ENCODE measurements at regions not wholly inside any gene's neighbourhood (a gene's known extent, or its start where the extent isn't known, plus 50 kb on each side); places are given as distances from the start of the nearest gene placed in this dataset.
"Not testable (repeated sequence)": the region's sequence is repeated elsewhere in the genome, so short reads cannot be mapped to it uniquely, and the experiment has no call there.

- not testable (repeated sequence) for TF ChIP-seq POLR2AphosphoS5 (IDR thresholded peaks at IDR 0.05; ENCODE audit: low read depth, low read length); CTCF (IDR thresholded peaks at IDR 0.05); REST (IDR thresholded peaks at IDR 0.05; ENCODE audit: insufficient read depth in 1 of 2, low read depth in 2 of 2, low read length in 1 of 2); SIN3A (IDR thresholded peaks at IDR 0.05; ENCODE audit: borderline replicate concordance, insufficient read depth, low read depth, low read length)
These were observed 58.7 kb upstream of the GPR31 start for GRCh38 chr6:167216390-167217050.

Data from Panc1 (cell line).